Gastrocnemius medialis (tissue), 4 donors: ENCODE measurements at regions not wholly inside any gene's neighbourhood (a gene's known extent, or its start where the extent isn't known, plus 50 kb on each side); places are given as distances from the start of the nearest gene placed in this dataset.

Experiments
- ATAC-seq, 2 donors: fragments of 150-250 bp; one replicate each; pipeline ENCODE4 v1.9.1; 2016
- DNase-seq, 2 donors: peaks; one replicate each; pipeline ENCODE4 v3.0.0-alpha.2; 2019
- H3K27ac ChIP-seq, 4 donors: fragments of 200-600 bp; sonication (generic); 1 replicate in 1 of 4; 2 replicates in 3 of 4; pipeline ENCODE4 v1.5.1; 2016 to 2018; ENCODE audit warnings: mild to moderate bottlenecking in 2 of 4, moderate library complexity in 1 of 4
- H3K27me3 ChIP-seq, 3 donors: fragments of 200-600 bp; sonication (generic) in 2 of 3; 1 replicate in 1 of 3; 2 replicates in 2 of 3; pipeline versions ENCODE4 v1.5.1 to v1.6.0; 2016 to 2019; ENCODE audit warnings: mild to moderate bottlenecking in 1 of 3, moderate library complexity in 1 of 3
- H3K36me3 ChIP-seq, 2 donors: fragments of 200-600 bp; sonication (generic) in 1 of 2; one replicate each; pipeline ENCODE4 v1.5.1; 2017 to 2018
- H3K4me1 ChIP-seq, 2 donors: fragments of 200-600 bp; sonication (generic) in 1 of 2; one replicate each; pipeline ENCODE4 v1.5.1; 2016 to 2017; ENCODE audit warnings: mild to moderate bottlenecking in 2 of 2
- H3K4me3 ChIP-seq, 4 donors: fragments of 200-600 bp; sonication (generic) in 3 of 4; 1 replicate in 1 of 4; 2 replicates in 3 of 4; pipeline ENCODE4 v1.5.1; 2016 to 2019; ENCODE audit warnings: mild to moderate bottlenecking in 2 of 4
- H3K9me3 ChIP-seq, 3 donors: fragments of 200-600 bp; sonication (generic) in 2 of 3; 1 replicate in 1 of 3; 2 replicates in 2 of 3; pipeline ENCODE4 v1.5.1; 2016 to 2019
- CTCF ChIP-seq, 5 experiments: fragments of 450-650 bp in 3 of 5; fragments of 200-600 bp in 2 of 5; sonication (generic) in 2 of 5; IDR thresholded peaks in 4 of 5; conservative IDR thresholded peaks in 1 of 5; 1 replicate in 4 of 5; 2 replicates in 1 of 5; pipeline ENCODE4 v1.5.1; 2016 to 2019; ENCODE audit warnings: antibody characterized with exemption in 5 of 5, mild to moderate bottlenecking in 3 of 5, moderate library complexity in 3 of 5
- POLR2A ChIP-seq, 2 donors: fragments of 450-650 bp; IDR thresholded peaks; one replicate each; pipeline ENCODE4 v1.6.1; 2017; ENCODE audit warnings: antibody characterized with exemption in 2 of 2, mild to moderate bottlenecking in 2 of 2, moderate library complexity in 2 of 2
- in situ Hi-C, 4 donors: fragments of 200-750 bp; cut with MboI; loops; one replicate each; pipeline versions ENCODE4 v1.15.0 to v1.8.0; 2017; ENCODE audit warnings: low sequenced_read_pairs in 4 of 4
- intact Hi-C: fragments of 100-400 bp; cut with DNase I; formaldehyde crosslinking; loops from one replicate; pipeline ENCODE4 v1.15.1; 2023; ENCODE audit warnings: low total_unique reads

GRCh38 chr3:165640031-165640430 lies 197.2 kb downstream of the BCHE start:
- TF ChIP-seq CTCF (IDR thresholded peaks at IDR 0.05 in 4 of 5, conservative IDR thresholded peaks at IDR 0.05 in 1 of 5) = no peak
- TF ChIP-seq POLR2A (IDR thresholded peaks at IDR 0.05) = no peak
- no peak for ATAC-seq
- DNase-seq = no peak

DNA sequence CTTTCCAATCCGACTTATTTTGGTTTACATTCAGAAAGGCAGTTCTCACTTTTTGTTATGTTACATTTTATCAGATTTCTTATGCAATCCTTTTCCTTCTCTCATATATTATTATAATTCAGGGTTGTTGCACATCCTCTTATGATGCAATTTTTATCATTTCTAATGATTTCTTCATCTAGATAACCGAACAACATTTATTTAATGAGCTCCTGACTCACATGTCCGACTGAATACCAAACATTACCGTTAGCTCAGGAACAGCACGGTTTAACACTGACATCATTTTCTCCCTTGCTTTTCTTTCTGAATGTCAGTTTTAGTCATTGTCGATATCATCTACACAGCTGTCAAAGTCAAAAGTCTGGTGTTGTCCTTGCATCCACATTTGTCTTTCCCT lies 199.2 kb downstream of the BCHE start:
- Histone ChIP-seq H3K27me3 (no peaks in the 10 kb centered on the region), H3K27ac (no peak overlapping the region), H3K9me3 (no peaks in the 10 kb centered on the region), H3K36me3 (no peaks in the 10 kb centered on the region), H3K4me1 (no peaks in the 10 kb centered on the region), H3K4me3 (no peak overlapping the region)
- DNase-seq (no peak), ATAC-seq (no peak)
- in situ Hi-C loops = no loop called here
- TF ChIP-seq POLR2A (IDR thresholded peaks at IDR 0.05) = no peak
- no peak for TF ChIP-seq CTCF (IDR thresholded peaks at IDR 0.05 in 4 of 5, conservative IDR thresholded peaks at IDR 0.05 in 1 of 5)
- intact Hi-C loops = no loop called here

More at GRCh38 chr3:165640031-165640430, 197.2 kb downstream of the BCHE start:
- H3K36me3 ChIP-seq = no peaks in the 10 kb centered on the region
- H3K4me3 ChIP-seq = no peak overlapping the region
- H3K27ac ChIP-seq = no peak overlapping the region
- in situ Hi-C loops = no loop called here
- no peaks in the 10 kb centered on the region for H3K4me1 ChIP-seq
- no peaks in the 10 kb centered on the region for H3K27me3 ChIP-seq
- intact Hi-C loops = no loop called here
- no peaks in the 10 kb centered on the region for H3K9me3 ChIP-seq

GRCh38 chr3:165636684-165637015 lies 200.6 kb downstream of the BCHE start:
- H3K27ac ChIP-seq = no peak overlapping the region
- H3K27me3 ChIP-seq = no peaks in the 10 kb centered on the region
- ATAC-seq (no peak), DNase-seq (no peak)
- intact Hi-C loops = no loop called here
- in situ Hi-C loops = no loop called here
- H3K4me1 ChIP-seq = no peaks in the 10 kb centered on the region
- no peak overlapping the region for H3K4me3 ChIP-seq
- no peak for TF ChIP-seq POLR2A (IDR thresholded peaks at IDR 0.05)
- no peak for TF ChIP-seq CTCF (IDR thresholded peaks at IDR 0.05 in 4 of 5, conservative IDR thresholded peaks at IDR 0.05 in 1 of 5)
- H3K36me3 ChIP-seq = no peaks in the 10 kb centered on the region
- no peaks in the 10 kb centered on the region for H3K9me3 ChIP-seq

DNA sequence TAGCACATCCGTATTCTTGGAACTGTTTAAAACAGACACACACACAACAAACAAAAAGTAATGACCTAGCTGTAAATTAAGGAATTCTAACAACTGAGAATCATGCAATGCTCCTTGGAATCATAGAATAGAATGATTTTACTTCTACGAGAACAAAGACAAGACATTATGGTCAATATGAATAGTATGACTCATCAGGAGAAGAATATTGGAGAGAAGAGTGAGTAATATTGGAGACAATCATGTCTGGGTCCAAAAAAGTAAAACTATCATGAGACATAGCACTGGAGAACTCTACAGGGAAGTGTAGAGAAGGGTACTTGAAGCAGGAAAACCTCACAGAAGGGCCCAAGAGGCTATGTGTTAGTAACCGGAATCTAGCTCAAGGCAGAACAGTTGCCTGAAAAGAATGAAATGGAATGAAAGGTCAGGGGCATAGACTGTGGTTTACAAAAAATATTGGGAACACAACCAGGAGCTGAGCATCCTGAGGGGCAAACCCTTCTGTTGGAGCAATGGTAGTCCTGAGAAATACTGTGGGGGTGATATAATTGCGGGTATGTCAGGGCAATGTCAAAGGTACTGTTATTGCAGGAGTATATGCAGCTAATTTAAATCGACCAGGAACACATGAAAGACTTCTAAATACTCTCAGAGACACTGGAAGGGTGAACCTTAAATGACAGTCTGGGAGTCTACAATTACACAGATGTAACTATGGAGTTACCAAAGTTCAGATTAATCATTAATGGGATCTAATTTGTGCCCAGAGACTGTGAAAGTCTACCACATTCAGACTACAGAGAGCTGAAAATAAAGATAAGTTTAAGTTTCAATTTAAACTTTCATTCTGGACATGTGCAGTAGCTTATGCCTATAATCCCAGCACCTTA lies 201.2 kb downstream of the BCHE start:
- no peaks in the 10 kb centered on the region for H3K36me3 ChIP-seq
- TF ChIP-seq CTCF (IDR thresholded peaks at IDR 0.05 in 4 of 5, conservative IDR thresholded peaks at IDR 0.05 in 1 of 5) = no peak
- no peak for TF ChIP-seq POLR2A (IDR thresholded peaks at IDR 0.05)
- intact Hi-C loops = no loop called here
- no peaks in the 10 kb centered on the region for H3K27me3 ChIP-seq
- ATAC-seq (no peak), DNase-seq (no peak)
- H3K27ac ChIP-seq = no peak overlapping the region
- H3K4me1 ChIP-seq = no peaks in the 10 kb centered on the region
- no peak overlapping the region for H3K4me3 ChIP-seq
- no peaks in the 10 kb centered on the region for H3K9me3 ChIP-seq
- in situ Hi-C loops = no loop called here

DNA sequence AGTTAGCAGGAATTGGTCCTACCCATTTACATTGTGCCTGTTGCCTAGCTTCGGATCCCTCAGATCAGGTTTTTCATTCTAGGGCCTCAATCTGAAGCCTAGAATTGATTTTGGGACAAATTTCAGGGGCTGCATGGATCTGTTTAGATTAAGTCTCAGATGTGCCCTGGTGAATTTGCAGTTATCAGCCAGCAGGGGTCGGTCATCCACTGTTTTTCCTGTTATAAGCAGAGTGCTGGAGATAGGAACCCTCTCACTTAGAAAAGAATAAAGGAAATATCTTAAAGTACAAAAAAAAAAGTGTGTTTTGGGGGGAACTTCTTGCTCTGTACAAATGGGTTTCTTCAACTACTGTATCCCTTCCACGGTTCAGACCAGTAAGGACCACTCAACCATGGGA lies 212.5 kb downstream of the BCHE start:
- no peaks in the 10 kb centered on the region for H3K36me3 ChIP-seq
- intact Hi-C loops = no loop called here
- no peaks in the 10 kb centered on the region for H3K9me3 ChIP-seq
- TF ChIP-seq POLR2A (IDR thresholded peaks at IDR 0.05) = no peak
- no peak for TF ChIP-seq CTCF (IDR thresholded peaks at IDR 0.05 in 4 of 5, conservative IDR thresholded peaks at IDR 0.05 in 1 of 5)
- H3K27me3 ChIP-seq = no peaks in the 10 kb centered on the region
- H3K27ac ChIP-seq = no peak overlapping the region
- DNase-seq (no peak), ATAC-seq (no peak)
- no peak overlapping the region for H3K4me3 ChIP-seq
- in situ Hi-C loops = no loop called here
- H3K4me1 ChIP-seq = no peaks in the 10 kb centered on the region
